Ovary (tissue), 7 donors: ENCODE measurements at regions not wholly inside any gene's neighbourhood (a gene's known extent, or its start where the extent isn't known, plus 50 kb on each side); places are given as distances from the start of the nearest gene placed in this dataset.
"Not testable (repeated sequence)": the region's sequence is repeated elsewhere in the genome, so short reads cannot be mapped to it uniquely, and the experiment has no call there.

Source experiments
- DNase-seq, 5 donors: peaks; one replicate each; pipeline ENCODE4 v3.0.0-alpha.2; 2019 to 2020
- H3K27ac ChIP-seq, 2 donors: fragments of 200-600 bp; one replicate each; pipeline versions ENCODE4 v1.5.1 to v1.8.0; 2019 to 2022
- H3K27me3 ChIP-seq: fragments of 200-600 bp; one replicate; pipeline ENCODE4 v1.8.0; 2022
- H3K36me3 ChIP-seq: fragments of 200-600 bp; sonication (generic); one replicate; pipeline ENCODE4 v1.5.1; 2019
- H3K4me1 ChIP-seq: one replicate; pipeline ENCODE4 v1.8.1; 2013; ENCODE audit warnings: mild to moderate bottlenecking, moderate library complexity; ENCODE audit not compliant: insufficient read depth
- H3K4me3 ChIP-seq: fragments of 200-600 bp; sonication (generic); one replicate; pipeline ENCODE4 v1.5.1; 2017
- H3K9me3 ChIP-seq, 2 donors: fragments of 200-600 bp in 1 of 2; sonication (generic) in 1 of 2; one replicate each; pipeline versions ENCODE4 v1.5.1 to v1.8.1; 2013 to 2019; ENCODE audit warnings: mild to moderate bottlenecking in 1 of 2, moderate library complexity in 1 of 2
- CTCF ChIP-seq, 3 donors: fragments of 450-650 bp in 2 of 3; fragments of 200-600 bp in 1 of 3; IDR thresholded peaks; one replicate each; pipeline versions ENCODE4 v1.5.1 to v1.8.0; 2016 to 2022; ENCODE audit warnings: antibody characterized with exemption in 3 of 3, mild to moderate bottlenecking in 1 of 3
- EP300 ChIP-seq: sonication (generic); formaldehyde crosslinking; IDR thresholded peaks from one replicate; pipeline ENCODE4 v1.6.1; 2017; ENCODE audit warnings: antibody characterized with exemption
- POLR2A ChIP-seq: fragments of 450-650 bp; IDR thresholded peaks from one replicate; pipeline ENCODE4 v1.6.1; 2017; ENCODE audit warnings: antibody characterized with exemption, mild to moderate bottlenecking, moderate library complexity
- WGBS, 3 donors: extraction: QIAGEN DNeasy Blood & Tissue Kit in 1 of 3; methylation state at CpG; one replicate each; pipeline versions ENCODE4 v1.1.5 to v1.1.7; 2013 to 2017; 5-methylcytosine and 5-hydroxymethylcytosine counted together
- intact Hi-C, 4 donors: fragments of 100-400 bp; cut with DNase I; formaldehyde crosslinking; loops; one replicate each; pipeline versions ENCODE4 v1.11.0 to v1.15.1; 2022 to 2023
- donor health status: DM: no; HTN: no; CAD: no; lungs with moderate emphysema.
- donor health status: DM: no; HTN: no; CAD: no.
- donor health status: Bipolar disorder and iron deficiency.
- donor health status: DM: no; HTN: no; CAD: no.
- donor health status: DM: yes; HTN: yes; CAD: no.

GRCh38 chr1:148352470-148353053 lies 130.5 kb downstream of the PPIAL4G start:
- 59 to 62% (median 62%) methylated on average over 8 of the region's 8 CpGs for WGBS, 3 donors
- no peak overlapping the region for H3K4me3 ChIP-seq
- no peaks in the 10 kb centered on the region for H3K4me1 ChIP-seq
- no peaks in the 10 kb centered on the region for H3K9me3 ChIP-seq
- DNase-seq = no peak
- intact Hi-C loops = no loop called here
- H3K27ac ChIP-seq = no peak overlapping the region
- no peaks in the 10 kb centered on the region for H3K36me3 ChIP-seq
- H3K27me3 ChIP-seq = no peaks in the 10 kb centered on the region
- TF ChIP-seq EP300 (no peak), CTCF (IDR thresholded peaks at IDR 0.05) (no peak), POLR2A (no peak)

GRCh38 chr1:148347781-148348180 lies 135.3 kb downstream of the PPIAL4G start:
- TF ChIP-seq CTCF (IDR thresholded peaks at IDR 0.05) = no peak
- TF ChIP-seq EP300 = no peak
- no peak for TF ChIP-seq POLR2A
- Histone ChIP-seq H3K27me3 (no peaks in the 10 kb centered on the region), H3K4me1 (no peaks in the 10 kb centered on the region), H3K36me3 (no peaks in the 10 kb centered on the region), H3K4me3 (no peak overlapping the region), H3K27ac (no peak overlapping the region), H3K9me3 (no peaks in the 10 kb centered on the region)
- DNase-seq = no peak
- intact Hi-C loops = no loop called here

GRCh38 chr1:148345659-148346151 lies 137.4 kb downstream of the PPIAL4G start:
- H3K36me3 ChIP-seq, H3K27ac ChIP-seq, DNase-seq, H3K4me3 ChIP-seq, H3K4me1 ChIP-seq, H3K27me3 ChIP-seq, H3K9me3 ChIP-seq, intact Hi-C loops: not testable (repeated sequence)
- TF ChIP-seq CTCF (IDR thresholded peaks at IDR 0.05) = peak in 2 of 3 donors; percentile 20 to 22
- WGBS, 3 donors = 1 to 3% (median 2%) methylated on average over 3 of the region's 3 CpGs

- H3K9me3 ChIP-seq, H3K27me3 ChIP-seq, H3K4me3 ChIP-seq, DNase-seq, H3K27ac ChIP-seq, H3K4me1 ChIP-seq, H3K36me3 ChIP-seq, intact Hi-C loops: not testable (repeated sequence)
- WGBS, 3 donors = 69 to 84% (median 69%) methylated on average over 2 of the region's 2 CpGs
These were observed 138.5 kb downstream of the PPIAL4G start for GRCh38 chr1:148344651-148345050.

- H3K27ac ChIP-seq, H3K4me3 ChIP-seq, H3K9me3 ChIP-seq, H3K36me3 ChIP-seq, H3K27me3 ChIP-seq, DNase-seq, intact Hi-C loops, H3K4me1 ChIP-seq: not testable (repeated sequence)
- 91 to 98% (median 94%) methylated on average over 1 of the region's 1 CpG for WGBS, 3 donors
These were observed 141.4 kb downstream of the PPIAL4G start for GRCh38 chr1:148341729-148342128.

GRCh38 chr1:148336121-148336918 lies 146.8 kb downstream of the PPIAL4G start:
- intact Hi-C loops, H3K9me3 ChIP-seq, H3K4me1 ChIP-seq, H3K27me3 ChIP-seq, DNase-seq, H3K36me3 ChIP-seq, H3K27ac ChIP-seq, H3K4me3 ChIP-seq: not testable (repeated sequence)
- 7 to 10% (median 9%) methylated on average over 5 of the region's 5 CpGs for WGBS, 3 donors
